Ishikawa (cell line): ENCODE measurements at regions not wholly inside any gene's neighbourhood (a gene's known extent, or its start where the extent isn't known, plus 50 kb on each side); places are given as distances from the start of the nearest gene placed in this dataset.

ENCODE experiments used
- CEBPB ChIP-seq: IDR thresholded peaks from 2 replicates; pipeline ENCODE4 v1.6.1; 2012
- CREB1 ChIP-seq: IDR thresholded peaks from 2 replicates; pipeline ENCODE4 v1.6.1; 2012; ENCODE audit warnings: low read depth
- EGR1 ChIP-seq: IDR thresholded peaks from 2 replicates; pipeline ENCODE4 v1.6.1; 2012
- EP300 ChIP-seq: IDR thresholded peaks from 2 replicates; pipeline ENCODE4 v1.6.1; 2012; ENCODE audit warnings: borderline replicate concordance
- FOXM1 ChIP-seq: IDR thresholded peaks from 2 replicates; pipeline ENCODE4 v1.6.1; 2012; ENCODE audit warnings: low read depth, borderline replicate concordance
- MAX ChIP-seq: IDR thresholded peaks from 2 replicates; pipeline ENCODE4 v1.6.1; 2012
- NFIC ChIP-seq: IDR thresholded peaks from 2 replicates; pipeline ENCODE4 v1.6.1; 2012
- RAD21 ChIP-seq: IDR thresholded peaks from 2 replicates; pipeline ENCODE4 v1.6.1; 2012; ENCODE audit warnings: low read depth
- REST ChIP-seq: IDR thresholded peaks from 2 replicates; pipeline ENCODE4 v1.6.1; 2012; ENCODE audit warnings: low read depth, mild to moderate bottlenecking
- TAF1 ChIP-seq: IDR thresholded peaks from 2 replicates; pipeline ENCODE4 v1.6.1; 2012; ENCODE audit warnings: low read depth, mild to moderate bottlenecking
- TCF12 ChIP-seq: IDR thresholded peaks from 2 replicates; pipeline ENCODE4 v1.6.1; 2012; ENCODE audit warnings: low read depth
- TEAD4 ChIP-seq: IDR thresholded peaks from 2 replicates; pipeline ENCODE4 v1.6.1; 2012
- USF1 ChIP-seq: IDR thresholded peaks from 2 replicates; pipeline ENCODE4 v1.6.1; 2012
- YY1 ChIP-seq: IDR thresholded peaks from 2 replicates; pipeline ENCODE4 v1.6.1; 2012; ENCODE audit warnings: low read depth
- ZBTB7A ChIP-seq: IDR thresholded peaks from 2 replicates; pipeline ENCODE4 v1.6.1; 2012; ENCODE audit warnings: low read depth

GRCh38 chr17:62159994-62160393, 94.9 kb upstream of the MED13 start:
- TF ChIP-seq TCF12 = no peak
- no peak for TF ChIP-seq NFIC
- no peak for TF ChIP-seq YY1
- TF ChIP-seq CREB1 = no peak
- TF ChIP-seq CEBPB = no peak
- no peak for TF ChIP-seq FOXM1

GRCh38 chr17:62156949-62157348, 91.9 kb upstream of the MED13 start:
- no peak for TF ChIP-seq REST
- no peak for TF ChIP-seq MAX
- TF ChIP-seq ZBTB7A = no peak
- no peak for TF ChIP-seq TCF12
- no peak for TF ChIP-seq CREB1
- TF ChIP-seq EP300 = no peak
- TF ChIP-seq USF1 = no peak
- TF ChIP-seq TAF1 = no peak
- no peak for TF ChIP-seq EGR1
- no peak for TF ChIP-seq YY1
- no peak for TF ChIP-seq FOXM1
- no peak for TF ChIP-seq TEAD4
- no peak for TF ChIP-seq RAD21

GRCh38 chr17:62154909-62155308, 89.8 kb upstream of the MED13 start:
- TF ChIP-seq MAX (no peak), EGR1 (no peak), USF1 (no peak)

DNA sequence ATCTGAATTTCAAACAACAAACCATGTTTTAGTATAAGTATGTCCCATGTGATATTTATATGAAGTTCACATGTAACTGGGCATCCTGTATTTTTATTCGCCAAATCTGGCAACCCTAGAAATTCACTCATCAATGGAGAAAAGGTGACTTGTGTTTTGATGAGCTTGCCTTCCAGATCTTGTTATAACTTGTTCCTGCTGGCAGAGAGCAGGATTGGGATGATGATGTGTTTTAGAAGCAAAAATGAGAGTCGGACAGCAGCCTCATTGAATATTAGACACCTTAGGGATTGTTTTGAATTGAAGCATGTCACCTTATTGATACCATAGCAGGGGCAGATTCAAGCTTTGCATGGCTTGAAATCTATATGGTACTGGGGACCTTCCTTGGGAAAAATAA, 85.4 kb upstream of the MED13 start:
- no peak for TF ChIP-seq ZBTB7A
- TF ChIP-seq TCF12 = no peak
- no peak for TF ChIP-seq TAF1
- TF ChIP-seq CREB1 = no peak
- TF ChIP-seq REST = no peak
- no peak for TF ChIP-seq EGR1
- no peak for TF ChIP-seq EP300
- no peak for TF ChIP-seq CEBPB
- no peak for TF ChIP-seq FOXM1

GRCh38 chr17:62149961-62150360, 84.9 kb upstream of the MED13 start:
- TF ChIP-seq USF1 = no peak
- no peak for TF ChIP-seq TAF1

DNA sequence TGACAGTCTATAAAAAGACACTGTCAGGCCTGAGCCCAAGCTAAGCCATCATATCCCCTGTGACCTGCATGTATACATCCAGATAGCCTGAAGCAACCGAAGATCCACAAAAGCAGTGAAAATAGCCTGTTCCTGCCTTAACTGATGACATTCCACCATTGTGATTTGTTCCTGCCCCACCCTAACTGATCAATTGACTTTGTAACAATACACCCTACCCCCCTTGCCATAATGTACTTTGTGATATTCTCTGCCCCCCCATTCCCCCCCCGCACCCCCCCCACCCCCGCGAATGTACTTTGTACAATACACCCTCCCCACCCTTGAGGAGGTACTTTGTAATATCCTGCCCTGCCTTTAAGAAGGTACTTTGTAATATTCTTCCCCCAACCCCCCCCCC, 82.2 kb upstream of the MED13 start:
- TF ChIP-seq REST (no peak), EGR1 (no peak), TCF12 (no peak), ZBTB7A (no peak), RAD21 (no peak), YY1 (no peak), TEAD4 (no peak), NFIC (no peak)
